ENCODE measurements at regions not wholly inside any gene's neighbourhood (a gene's known extent, or its start where the extent isn't known, plus 50 kb on each side); places are given as distances from the start of the nearest gene placed in this dataset.

DNA sequence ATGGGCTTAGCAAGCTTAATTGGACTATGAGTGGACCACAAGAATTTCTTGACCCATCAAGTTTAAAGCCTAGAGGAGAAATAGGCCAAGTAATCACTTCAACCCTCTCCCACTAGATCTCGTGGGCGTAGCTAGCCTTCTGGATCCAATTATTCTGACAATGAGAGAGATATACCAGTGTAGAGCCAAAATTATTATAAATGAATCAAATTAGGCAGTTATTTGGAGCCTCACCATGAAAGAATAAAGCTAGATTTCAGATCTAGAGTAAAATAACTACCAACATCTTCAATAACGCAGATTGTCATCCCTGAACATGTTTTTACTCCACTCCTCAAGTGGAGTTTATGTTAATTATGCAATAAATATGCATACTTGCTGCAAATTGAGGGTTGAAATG, 143.9 kb upstream of the CDH20 start:
- H4K20me1 ChIP-seq (ENCODE audit: control insufficient read depth, extremely low read depth, insufficient read depth, low read length) = no peaks in the 10 kb centered on the region
- no peak for DNase-seq (ENCODE audit: low read depth in 2 of 2)

DNA sequence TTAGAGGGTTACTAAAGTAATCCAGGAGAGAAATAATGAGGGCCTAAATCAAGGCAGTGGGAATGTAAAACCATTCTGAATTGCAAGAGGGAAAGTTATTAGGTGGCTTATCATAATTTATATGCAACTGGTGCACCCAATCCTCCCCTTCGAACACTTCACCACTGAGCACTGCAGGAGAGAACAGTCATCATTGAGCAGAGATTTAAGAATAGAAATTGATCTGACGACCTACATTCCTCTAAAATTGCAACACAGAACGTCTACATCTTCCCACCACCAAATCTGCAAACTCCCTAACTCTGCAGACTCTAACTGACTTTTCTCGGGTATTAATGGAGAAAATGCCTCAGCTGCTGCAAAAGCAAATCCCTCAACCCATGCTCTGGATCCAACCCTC, 138.5 kb upstream of the CDH20 start:
- Histone ChIP-seq H3K36me3 (ENCODE audit: control insufficient read depth, insufficient read depth, low read length) (no peaks in the 10 kb centered on the region), H3K79me2 (ENCODE audit: control insufficient read depth, insufficient read depth, low read length) (no peaks in the 10 kb centered on the region), H3K4me2 (ENCODE audit: extremely low read depth, insufficient read depth, low read length) (no peak overlapping the region), H3K4me3 (replicated peaks in 1 of 4; ENCODE audit: control extremely low read depth in 1 of 4, insufficient read depth in 1 of 4, low read depth in 3 of 4, low read length in 4 of 4) (no peak overlapping the region), H3K9me3 (ENCODE audit: control insufficient read depth, insufficient read depth, low read depth, low read length) (no peaks in the 10 kb centered on the region), H2AFZ (ENCODE audit: low read length) (no peak overlapping the region), H4K20me1 (ENCODE audit: control insufficient read depth, extremely low read depth, insufficient read depth, low read length) (no peaks in the 10 kb centered on the region), H3K27ac (ENCODE audit: insufficient read depth, low read length) (no peak overlapping the region), H3K4me1 (ENCODE audit: control insufficient read depth, extremely low read depth, insufficient read depth, low read length) (no peaks in the 10 kb centered on the region), H3K27me3 (ENCODE audit: control insufficient read depth, insufficient read depth, low read length) (no peaks in the 10 kb centered on the region), H3K9ac (ENCODE audit: insufficient read depth, low read length) (no peak overlapping the region)
- no peak for TF ChIP-seq EZH2 (IDR thresholded peaks at IDR 0.05; ENCODE audit: low read length, missing control alignments)
- TF ChIP-seq, protein P1, sequence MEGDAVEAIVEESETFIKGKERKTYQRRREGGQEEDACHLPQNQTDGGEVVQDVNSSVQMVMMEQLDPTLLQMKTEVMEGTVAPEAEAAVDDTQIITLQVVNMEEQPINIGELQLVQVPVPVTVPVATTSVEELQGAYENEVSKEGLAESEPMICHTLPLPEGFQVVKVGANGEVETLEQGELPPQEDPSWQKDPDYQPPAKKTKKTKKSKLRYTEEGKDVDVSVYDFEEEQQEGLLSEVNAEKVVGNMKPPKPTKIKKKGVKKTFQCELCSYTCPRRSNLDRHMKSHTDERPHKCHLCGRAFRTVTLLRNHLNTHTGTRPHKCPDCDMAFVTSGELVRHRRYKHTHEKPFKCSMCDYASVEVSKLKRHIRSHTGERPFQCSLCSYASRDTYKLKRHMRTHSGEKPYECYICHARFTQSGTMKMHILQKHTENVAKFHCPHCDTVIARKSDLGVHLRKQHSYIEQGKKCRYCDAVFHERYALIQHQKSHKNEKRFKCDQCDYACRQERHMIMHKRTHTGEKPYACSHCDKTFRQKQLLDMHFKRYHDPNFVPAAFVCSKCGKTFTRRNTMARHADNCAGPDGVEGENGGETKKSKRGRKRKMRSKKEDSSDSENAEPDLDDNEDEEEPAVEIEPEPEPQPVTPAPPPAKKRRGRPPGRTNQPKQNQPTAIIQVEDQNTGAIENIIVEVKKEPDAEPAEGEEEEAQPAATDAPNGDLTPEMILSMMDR (conservative IDR thresholded peaks at IDR 0.05 in 1 of 2, IDR thresholded peaks at IDR 0.05 in 1 of 2; ENCODE audit: low read depth in 1 of 2, low read length in 2 of 2) = no peak
- DNase-seq (ENCODE audit: low read depth in 2 of 2) = no peak

More for the DNA sequence above, 143.9 kb upstream of the CDH20 start:
- H3K36me3 ChIP-seq (ENCODE audit: control insufficient read depth, insufficient read depth, low read length) = no peaks in the 10 kb centered on the region
- H3K4me1 ChIP-seq (ENCODE audit: control insufficient read depth, extremely low read depth, insufficient read depth, low read length) = no peaks in the 10 kb centered on the region
- H3K27ac ChIP-seq (ENCODE audit: insufficient read depth, low read length) = no peak overlapping the region
- H3K27me3 ChIP-seq (ENCODE audit: control insufficient read depth, insufficient read depth, low read length) = no peaks in the 10 kb centered on the region
- no peak overlapping the region for H3K4me2 ChIP-seq (ENCODE audit: extremely low read depth, insufficient read depth, low read length)
- no peak overlapping the region for H2AFZ ChIP-seq (ENCODE audit: low read length)
- no peak overlapping the region for H3K9ac ChIP-seq (ENCODE audit: insufficient read depth, low read length)
- no peaks in the 10 kb centered on the region for H3K9me3 ChIP-seq (ENCODE audit: control insufficient read depth, insufficient read depth, low read depth, low read length)
- H3K79me2 ChIP-seq (ENCODE audit: control insufficient read depth, insufficient read depth, low read length) = no peaks in the 10 kb centered on the region
- H3K4me3 ChIP-seq (replicated peaks in 1 of 4; ENCODE audit: control extremely low read depth in 1 of 4, insufficient read depth in 1 of 4, low read depth in 3 of 4, low read length in 4 of 4) = no peak overlapping the region
- TF ChIP-seq, protein P1 (conservative IDR thresholded peaks at IDR 0.05 in 1 of 2, IDR thresholded peaks at IDR 0.05 in 1 of 2; ENCODE audit: low read depth in 1 of 2, low read length in 2 of 2) = no peak
- no peak for TF ChIP-seq EZH2 (IDR thresholded peaks at IDR 0.05; ENCODE audit: low read length, missing control alignments)

DNA sequence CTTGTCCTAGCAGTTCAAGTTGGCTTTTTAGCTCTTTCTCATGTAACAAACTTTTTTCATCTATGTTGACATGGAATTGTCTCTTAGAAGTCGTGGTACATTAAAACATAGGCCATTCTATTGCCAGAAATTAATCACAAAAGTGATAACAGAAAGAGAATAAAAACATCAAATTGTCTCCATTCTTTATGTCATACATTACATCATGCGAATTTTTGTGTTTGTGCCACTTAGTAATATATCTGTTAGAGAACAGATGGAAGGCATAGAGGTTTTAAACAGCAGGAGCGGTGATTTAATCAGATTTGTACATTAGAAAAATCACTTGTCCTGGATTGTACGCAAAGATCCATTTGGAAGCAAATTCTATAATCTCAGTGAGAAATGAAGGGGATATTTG, 136.5 kb upstream of the CDH20 start:
- no peak for DNase-seq (ENCODE audit: low read depth in 2 of 2)
- Histone ChIP-seq H3K36me3 (ENCODE audit: control insufficient read depth, insufficient read depth, low read length) (no peaks in the 10 kb centered on the region), H3K27ac (ENCODE audit: insufficient read depth, low read length) (no peak overlapping the region), H4K20me1 (ENCODE audit: control insufficient read depth, extremely low read depth, insufficient read depth, low read length) (no peaks in the 10 kb centered on the region), H3K4me3 (replicated peaks in 1 of 4; ENCODE audit: control extremely low read depth in 1 of 4, insufficient read depth in 1 of 4, low read depth in 3 of 4, low read length in 4 of 4) (no peak overlapping the region), H3K9me3 (ENCODE audit: control insufficient read depth, insufficient read depth, low read depth, low read length) (no peaks in the 10 kb centered on the region), H3K79me2 (ENCODE audit: control insufficient read depth, insufficient read depth, low read length) (no peaks in the 10 kb centered on the region), H3K4me2 (ENCODE audit: extremely low read depth, insufficient read depth, low read length) (no peak overlapping the region), H3K27me3 (ENCODE audit: control insufficient read depth, insufficient read depth, low read length) (no peaks in the 10 kb centered on the region), H3K4me1 (ENCODE audit: control insufficient read depth, extremely low read depth, insufficient read depth, low read length) (no peaks in the 10 kb centered on the region), H3K9ac (ENCODE audit: insufficient read depth, low read length) (no peak overlapping the region), H2AFZ (ENCODE audit: low read length) (no peak overlapping the region)
- no peak for TF ChIP-seq EZH2 (IDR thresholded peaks at IDR 0.05; ENCODE audit: low read length, missing control alignments)
- TF ChIP-seq, protein P1 (conservative IDR thresholded peaks at IDR 0.05 in 1 of 2, IDR thresholded peaks at IDR 0.05 in 1 of 2; ENCODE audit: low read depth in 1 of 2, low read length in 2 of 2) = no peak

Measured in fibroblast of lung (primary cell).